OCI-LY1 (cell line): ENCODE measurements at regions not wholly inside any gene's neighbourhood (a gene's known extent, or its start where the extent isn't known, plus 50 kb on each side); places are given as distances from the start of the nearest gene placed in this dataset.

ENCODE experiments used
- H2AFZ ChIP-seq: fragments of 200-600 bp; sonication (generic), shearing (Covaris generic); 2 replicates; pipeline ENCODE4 v1.6.0; 2014; ENCODE audit warnings: antibody characterized with exemption, mild to moderate bottlenecking, low read length
- H3F3A ChIP-seq: fragments of 200-600 bp; sonication (generic), shearing (Covaris generic); 2 replicates; pipeline ENCODE4 v1.6.0; 2014; ENCODE audit warnings: mild to moderate bottlenecking, antibody characterized with exemption, low read length, moderate library complexity; ENCODE audit not compliant: insufficient read depth
- H3K27ac ChIP-seq: fragments of 200-600 bp; sonication (generic); 2 replicates; pipeline ENCODE4 v1.5.1; 2014; ENCODE audit warnings: low read length, mixed run types, mild to moderate bottlenecking, low read depth; ENCODE audit not compliant: poor library complexity, severe bottlenecking
- H3K27me3 ChIP-seq: fragments of 200-600 bp; sonication (generic); 2 replicates; pipeline ENCODE4 v1.6.0; 2014; ENCODE audit warnings: antibody characterized with exemption, mild to moderate bottlenecking, low read length, moderate library complexity; ENCODE audit not compliant: insufficient read depth
- H3K36me3 ChIP-seq: fragments of 200-600 bp; sonication (generic); 2 replicates; pipeline ENCODE4 v1.6.1; 2014; ENCODE audit warnings: mild to moderate bottlenecking, antibody characterized with exemption, low read length, moderate library complexity, mixed read lengths; ENCODE audit not compliant: insufficient read depth
- H3K4me1 ChIP-seq: fragments of 200-600 bp; sonication (generic); 2 replicates; pipeline ENCODE4 v1.5.1; 2014; ENCODE audit warnings: mild to moderate bottlenecking, low read length, moderate library complexity; ENCODE audit not compliant: insufficient read depth, severe bottlenecking
- H3K4me2 ChIP-seq: fragments of 200-600 bp; sonication (generic), shearing (Covaris generic); 2 replicates; pipeline ENCODE4 v1.6.1; 2014; ENCODE audit warnings: low read length
- H3K4me3 ChIP-seq: fragments of 200-600 bp; sonication (generic); 2 replicates; pipeline ENCODE4 v1.5.1; 2014; ENCODE audit warnings: low read length, low read depth, mild to moderate bottlenecking, mixed read lengths; ENCODE audit not compliant: poor library complexity, severe bottlenecking
- H3K79me2 ChIP-seq: fragments of 200-600 bp; shearing (Covaris generic); 2 replicates; pipeline ENCODE4 v1.6.1; 2016; ENCODE audit warnings: mixed run types, low read length, mixed read lengths; ENCODE audit not compliant: insufficient read depth
- H3K9ac ChIP-seq: fragments of 200-600 bp; sonication (generic), shearing (Covaris generic); 2 replicates; pipeline ENCODE4 v1.6.1; 2014; ENCODE audit warnings: mild to moderate bottlenecking, low read length, mixed read lengths
- H3K9me2 ChIP-seq: fragments of 200-600 bp; sonication (generic), shearing (Covaris generic); 2 replicates; pipeline ENCODE4 v1.6.1; 2014; ENCODE audit warnings: low read depth, mild to moderate bottlenecking, low read length, mixed read lengths
- H3K9me3 ChIP-seq: fragments of 200-600 bp; shearing (Covaris generic); 2 replicates; pipeline ENCODE4 v1.6.1; 2014; ENCODE audit warnings: low read length, mixed read lengths
- H4K20me1 ChIP-seq: fragments of 200-600 bp; sonication (generic), shearing (Covaris generic); 2 replicates; pipeline ENCODE4 v1.6.0; 2016; ENCODE audit warnings: mild to moderate bottlenecking, low read length; ENCODE audit not compliant: insufficient read depth
- CTCF ChIP-seq: fragments of 200-600 bp; sonication (generic), shearing (Covaris generic); IDR thresholded peaks from 2 replicates; pipeline ENCODE4 v1.5.1; 2017; ENCODE audit warnings: mild to moderate bottlenecking, antibody characterized with exemption, low read length, moderate library complexity, mixed read lengths
- EZH2 ChIP-seq: fragments of 200-600 bp; sonication (generic), shearing (Covaris generic); IDR thresholded peaks from 2 replicates; pipeline ENCODE4 v1.8.0; 2017; ENCODE audit warnings: borderline replicate concordance, mixed run types, mild to moderate bottlenecking, antibody characterized with exemption, low read length, moderate library complexity, mixed read lengths

GRCh38 chr9:95623640-95624039 is 106.9 kb upstream of the PTCH1 start:
- no peaks in the 10 kb centered on the region for H3K9me2 ChIP-seq
- H3K4me3 ChIP-seq, result no peak overlapping the region
- H3K27ac ChIP-seq, result no peak overlapping the region
- H3K27me3 ChIP-seq, result peaks cover 3% of the 10 kb centered on the region
- H3K79me2 ChIP-seq, result no peaks in the 10 kb centered on the region
- H4K20me1 ChIP-seq, result no peaks in the 10 kb centered on the region
- H3K4me2 ChIP-seq, result no peak overlapping the region
- TF ChIP-seq EZH2, result no peak
- no peak for TF ChIP-seq CTCF
- no peak overlapping the region for H3K9ac ChIP-seq
- H3K9me3 ChIP-seq, result no peaks in the 10 kb centered on the region
- H3F3A ChIP-seq, result no peaks in the 10 kb centered on the region
- no peak overlapping the region for H2AFZ ChIP-seq
- no peaks in the 10 kb centered on the region for H3K4me1 ChIP-seq
- no peaks in the 10 kb centered on the region for H3K36me3 ChIP-seq

GRCh38 chr9:95620722-95621121 is 104.0 kb upstream of the PTCH1 start:
- no peaks in the 10 kb centered on the region for H3K9me2 ChIP-seq
- H3K79me2 ChIP-seq, result no peaks in the 10 kb centered on the region
- no peak overlapping the region for H2AFZ ChIP-seq
- H3K27me3 ChIP-seq, result peaks cover 3% of the 10 kb centered on the region; the same call in 1 of the 2 replicates
- no peaks in the 10 kb centered on the region for H3K4me1 ChIP-seq
- TF ChIP-seq CTCF (no peak), EZH2 (no peak)
- no peaks in the 10 kb centered on the region for H3F3A ChIP-seq
- H3K36me3 ChIP-seq, result no peaks in the 10 kb centered on the region
- H4K20me1 ChIP-seq, result no peaks in the 10 kb centered on the region
- H3K9ac ChIP-seq, result no peak overlapping the region
- no peak overlapping the region for H3K27ac ChIP-seq
- H3K4me2 ChIP-seq, result no peak overlapping the region
- H3K9me3 ChIP-seq, result no peaks in the 10 kb centered on the region
- H3K4me3 ChIP-seq, result no peak overlapping the region

GRCh38 chr9:95620314-95620713 is 103.5 kb upstream of the PTCH1 start:
- Histone ChIP-seq H3K9me3 (no peaks in the 10 kb centered on the region), H4K20me1 (no peaks in the 10 kb centered on the region), H3K79me2 (no peaks in the 10 kb centered on the region), H3K9ac (no peak overlapping the region), H3K36me3 (no peaks in the 10 kb centered on the region), H3K4me1 (no peaks in the 10 kb centered on the region), H3K9me2 (no peaks in the 10 kb centered on the region), H3K4me3 (no peak overlapping the region), H3F3A (no peaks in the 10 kb centered on the region), H2AFZ (no peak overlapping the region), H3K27me3 (peaks cover 3% of the 10 kb centered on the region; the same call in 1 of the 2 replicates), H3K4me2 (no peak overlapping the region), H3K27ac (no peak overlapping the region)
- TF ChIP-seq EZH2 (no peak), CTCF (no peak)
